ENCODE measurements at regions not wholly inside any gene's neighbourhood (a gene's known extent, or its start where the extent isn't known, plus 50 kb on each side); places are given as distances from the start of the nearest gene placed in this dataset.

- intact Hi-C loops (cut with micrococcal nuclease; ENCODE audit: unreplicated experiment) = no loop called here
- in situ Hi-C loops (cut with HindIII; ENCODE audit: extremely low pct_ligation_motif_present, low pct_unique_long_range_greater_than_20kb) = no loop called here
- TF ChIP-seq RNF2 (conservative IDR thresholded peaks at IDR 0.05; ENCODE audit: low read depth) (no peak), AGO2 (optimal IDR thresholded peaks at IDR 0.05; ENCODE audit: low read depth, low read length) (no peak), ZMYM4 (CRISPR knock-in tag; IDR thresholded peaks at IDR 0.05) (no peak), NCOA1 (CRISPR knock-in tag; IDR thresholded peaks at IDR 0.05) (no peak), ZNF616 (CRISPR knock-in tag; IDR thresholded peaks at IDR 0.05; ENCODE audit: low read depth) (no peak), ZFAT (CRISPR knock-in tag; conservative IDR thresholded peaks at IDR 0.05) (no peak), ERF (CRISPR knock-in tag; IDR thresholded peaks at IDR 0.05) (no peak), ZZZ3 (CRISPR knock-in tag; IDR thresholded peaks at IDR 0.05; ENCODE audit: borderline replicate concordance) (no peak), KMT2A (CRISPR knock-in tag; IDR thresholded peaks at IDR 0.05) (no peak), HMG20B (CRISPR knock-in tag; conservative IDR thresholded peaks at IDR 0.05) (no peak), MBNL3 (CRISPR knock-in tag; conservative IDR thresholded peaks at IDR 0.05) (no peak)
- TF ChIP-seq, protein P1, sequence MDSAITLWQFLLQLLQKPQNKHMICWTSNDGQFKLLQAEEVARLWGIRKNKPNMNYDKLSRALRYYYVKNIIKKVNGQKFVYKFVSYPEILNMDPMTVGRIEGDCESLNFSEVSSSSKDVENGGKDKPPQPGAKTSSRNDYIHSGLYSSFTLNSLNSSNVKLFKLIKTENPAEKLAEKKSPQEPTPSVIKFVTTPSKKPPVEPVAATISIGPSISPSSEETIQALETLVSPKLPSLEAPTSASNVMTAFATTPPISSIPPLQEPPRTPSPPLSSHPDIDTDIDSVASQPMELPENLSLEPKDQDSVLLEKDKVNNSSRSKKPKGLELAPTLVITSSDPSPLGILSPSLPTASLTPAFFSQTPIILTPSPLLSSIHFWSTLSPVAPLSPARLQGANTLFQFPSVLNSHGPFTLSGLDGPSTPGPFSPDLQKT (CRISPR knock-in tag; IDR thresholded peaks at IDR 0.05; ENCODE audit: borderline replicate concordance) = no peak
- TF ChIP-seq, protein P2, sequence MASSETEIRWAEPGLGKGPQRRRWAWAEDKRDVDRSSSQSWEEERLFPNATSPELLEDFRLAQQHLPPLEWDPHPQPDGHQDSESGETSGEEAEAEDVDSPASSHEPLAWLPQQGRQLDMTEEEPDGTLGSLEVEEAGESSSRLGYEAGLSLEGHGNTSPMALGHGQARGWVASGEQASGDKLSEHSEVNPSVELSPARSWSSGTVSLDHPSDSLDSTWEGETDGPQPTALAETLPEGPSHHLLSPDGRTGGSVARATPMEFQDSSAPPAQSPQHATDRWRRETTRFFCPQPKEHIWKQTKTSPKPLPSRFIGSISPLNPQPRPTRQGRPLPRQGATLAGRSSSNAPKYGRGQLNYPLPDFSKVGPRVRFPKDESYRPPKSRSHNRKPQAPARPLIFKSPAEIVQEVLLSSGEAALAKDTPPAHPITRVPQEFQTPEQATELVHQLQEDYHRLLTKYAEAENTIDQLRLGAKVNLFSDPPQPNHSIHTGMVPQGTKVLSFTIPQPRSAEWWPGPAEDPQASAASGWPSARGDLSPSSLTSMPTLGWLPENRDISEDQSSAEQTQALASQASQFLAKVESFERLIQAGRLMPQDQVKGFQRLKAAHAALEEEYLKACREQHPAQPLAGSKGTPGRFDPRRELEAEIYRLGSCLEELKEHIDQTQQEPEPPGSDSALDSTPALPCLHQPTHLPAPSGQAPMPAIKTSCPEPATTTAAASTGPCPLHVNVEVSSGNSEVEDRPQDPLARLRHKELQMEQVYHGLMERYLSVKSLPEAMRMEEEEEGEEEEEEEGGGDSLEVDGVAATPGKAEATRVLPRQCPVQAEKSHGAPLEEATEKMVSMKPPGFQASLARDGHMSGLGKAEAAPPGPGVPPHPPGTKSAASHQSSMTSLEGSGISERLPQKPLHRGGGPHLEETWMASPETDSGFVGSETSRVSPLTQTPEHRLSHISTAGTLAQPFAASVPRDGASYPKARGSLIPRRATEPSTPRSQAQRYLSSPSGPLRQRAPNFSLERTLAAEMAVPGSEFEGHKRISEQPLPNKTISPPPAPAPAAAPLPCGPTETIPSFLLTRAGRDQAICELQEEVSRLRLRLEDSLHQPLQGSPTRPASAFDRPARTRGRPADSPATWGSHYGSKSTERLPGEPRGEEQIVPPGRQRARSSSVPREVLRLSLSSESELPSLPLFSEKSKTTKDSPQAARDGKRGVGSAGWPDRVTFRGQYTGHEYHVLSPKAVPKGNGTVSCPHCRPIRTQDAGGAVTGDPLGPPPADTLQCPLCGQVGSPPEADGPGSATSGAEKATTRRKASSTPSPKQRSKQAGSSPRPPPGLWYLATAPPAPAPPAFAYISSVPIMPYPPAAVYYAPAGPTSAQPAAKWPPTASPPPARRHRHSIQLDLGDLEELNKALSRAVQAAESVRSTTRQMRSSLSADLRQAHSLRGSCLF (CRISPR knock-in tag; IDR thresholded peaks at IDR 0.05; ENCODE audit: borderline replicate concordance) = no peak
- no peaks in the 10 kb centered on the region for H4K20me1 ChIP-seq (ENCODE audit: insufficient read depth, low read length)
- no peak overlapping the region for H3K4me2 ChIP-seq (ENCODE audit: low read depth, low read length)
- no peaks in the 10 kb centered on the region for H3K4me1 ChIP-seq (ENCODE audit: insufficient read depth, low read length)
- H2AFZ ChIP-seq (ENCODE audit: low read length) = no peak overlapping the region
- POLR2A ChIA-PET = no interaction called here
- peaks cover 4 to 25% of the 10 kb centered on the region in 2 experiments; a peak in 4 of 5 replicates for H3K27me3 ChIP-seq (ENCODE audit: control insufficient read depth in 1 of 2, insufficient read depth in 2 of 2, low read length in 2 of 2)
- BruUV-seq (replicated peaks) = no TSS peak
- no peak overlapping the region for H3K27ac ChIP-seq (ENCODE audit: extremely low read length, insufficient read depth, low read length)
- 21% methylated on average over 7 of the region's 7 CpGs for WGBS (ENCODE audit: low lambda C conversion rate)
- H3K9ac ChIP-seq (ENCODE audit: insufficient read depth, low read depth, low read length) = no peak overlapping the region
- ATAC-seq (no peak), DNase-seq (ENCODE audit: low spot score) (no peak), FAIRE-seq (no peak)
- no peaks in the 10 kb centered on the region for H3K79me2 ChIP-seq (ENCODE audit: insufficient read depth, low read length)
- CTCF ChIA-PET (ENCODE audit: low intra/inter-chr PET ratio, low total read pairs) = no interaction called here
- no peaks in the 10 kb centered on the region for H3K36me3 ChIP-seq (replicated peaks in 1 of 2; ENCODE audit: control insufficient read depth in 1 of 2, insufficient read depth in 2 of 2, low read length in 2 of 2)
- no peak overlapping the region for H3K4me3 ChIP-seq (replicated peaks in 1 of 3; ENCODE audit: insufficient read depth in 1 of 3, low read depth in 2 of 3, low read length in 3 of 3)
- H3K9me3 ChIP-seq (ENCODE audit: low read length) = no peaks in the 10 kb centered on the region
Measured at GRCh38 chr2:128667391-128667790, 348.7 kb upstream of the HS6ST1 start.
